Esophagus squamous epithelium (tissue), 5 donors: ENCODE measurements at regions not wholly inside any gene's neighbourhood (a gene's known extent, or its start where the extent isn't known, plus 50 kb on each side); places are given as distances from the start of the nearest gene placed in this dataset.

ENCODE experiments used
- DNase-seq: peaks from one replicate; lab custom pipeline; 2025; lab: John Stamatoyannopoulos, UW
- H3K27ac ChIP-seq, 4 donors: fragments of 200-600 bp; sonication (generic); one replicate each; pipeline ENCODE4 v1.5.1; 2016 to 2019; ENCODE audit warnings: mild to moderate bottlenecking in 1 of 4
- H3K27me3 ChIP-seq, 4 donors: fragments of 200-600 bp; sonication (generic); 1 replicate in 3 of 4; 2 replicates in 1 of 4; pipeline versions ENCODE4 v1.5.1 to v1.6.0; 2017 to 2021; ENCODE audit warnings: antibody characterized with exemption in 1 of 4
- H3K36me3 ChIP-seq, 3 donors: fragments of 200-600 bp; sonication (generic); one replicate each; pipeline ENCODE4 v1.5.1; 2016 to 2019
- H3K4me1 ChIP-seq, 3 donors: fragments of 200-600 bp; sonication (generic); one replicate each; pipeline ENCODE4 v1.5.1; 2017 to 2019
- H3K4me3 ChIP-seq, 4 donors: fragments of 200-600 bp; sonication (generic); 1 replicate in 3 of 4; 2 replicates in 1 of 4; pipeline ENCODE4 v1.5.1; 2016 to 2019; ENCODE audit warnings: mild to moderate bottlenecking in 2 of 4, moderate library complexity in 1 of 4
- H3K9me3 ChIP-seq, 3 donors: fragments of 200-600 bp; sonication (generic); one replicate each; pipeline ENCODE4 v1.5.1; 2016 to 2019
- CTCF ChIP-seq, 6 experiments: fragments of 450-650 bp in 4 of 6; fragments of 200-600 bp in 2 of 6; sonication (generic) in 2 of 6; IDR thresholded peaks; one replicate each; pipeline ENCODE4 v1.5.1; 2016 to 2019; ENCODE audit warnings: antibody characterized with exemption in 6 of 6, mild to moderate bottlenecking in 4 of 6, moderate library complexity in 4 of 6
- POLR2A ChIP-seq, 4 donors: fragments of 450-650 bp; IDR thresholded peaks; one replicate each; pipeline ENCODE4 v1.6.1; 2017; ENCODE audit warnings: antibody characterized with exemption in 4 of 4, mild to moderate bottlenecking in 4 of 4, moderate library complexity in 3 of 4
- WGBS, 2 donors: methylation state at CpG; one replicate each; pipeline ENCODE4 v1.1.5; 2018; 5-methylcytosine and 5-hydroxymethylcytosine counted together
- intact Hi-C: fragments of 100-400 bp; cut with DNase I; formaldehyde crosslinking; loops from one replicate; pipeline ENCODE4 v1.15.0; 2022
- donor health status: DM: yes; HTN: yes; CAD: no.

- no peaks in the 10 kb centered on the region for H3K36me3 ChIP-seq
- H3K9me3 ChIP-seq = no peaks in the 10 kb centered on the region
- no peak overlapping the region for H3K27ac ChIP-seq
- TF ChIP-seq POLR2A (IDR thresholded peaks at IDR 0.05) = no peak
- no peak for TF ChIP-seq CTCF (IDR thresholded peaks at IDR 0.05)
- intact Hi-C loops = no loop called here
- 82 to 87% methylated on average over 5 of the region's 7 CpGs for WGBS, 2 donors
- no peak overlapping the region for H3K4me3 ChIP-seq
- no peaks in the 10 kb centered on the region for H3K27me3 ChIP-seq
- no peak for DNase-seq
- peaks cover 0 to under 1% (median 0%) of the 10 kb centered on the region in 3 donors for H3K4me1 ChIP-seq
Measured at GRCh38 chr13:40126306-40127085, 471.0 kb downstream of the COG6 start.

- no peaks in the 10 kb centered on the region for H3K4me1 ChIP-seq
- TF ChIP-seq POLR2A (IDR thresholded peaks at IDR 0.05) (no peak), CTCF (IDR thresholded peaks at IDR 0.05) (no peak)
- DNase-seq = no peak
- no peak overlapping the region for H3K4me3 ChIP-seq
- H3K36me3 ChIP-seq = no peaks in the 10 kb centered on the region
- no peaks in the 10 kb centered on the region for H3K27me3 ChIP-seq
- H3K9me3 ChIP-seq = no peaks in the 10 kb centered on the region
- intact Hi-C loops = no loop called here
- H3K27ac ChIP-seq = no peak overlapping the region
Measured at GRCh38 chr13:40127476-40127875, 472.0 kb downstream of the COG6 start.

- DNase-seq = no peak
- Histone ChIP-seq H3K36me3 (no peaks in the 10 kb centered on the region), H3K4me1 (no peaks in the 10 kb centered on the region), H3K27ac (no peak overlapping the region), H3K9me3 (no peaks in the 10 kb centered on the region), H3K27me3 (no peaks in the 10 kb centered on the region), H3K4me3 (no peak overlapping the region)
- TF ChIP-seq POLR2A (IDR thresholded peaks at IDR 0.05) = no peak
- TF ChIP-seq CTCF (IDR thresholded peaks at IDR 0.05) = no peak
- WGBS, 2 donors = 86 to 94% methylated on average over 3 of the region's 3 CpGs
- intact Hi-C loops = no loop called here
Measured at GRCh38 chr13:40127925-40128324, 472.5 kb downstream of the COG6 start.

- H3K36me3 ChIP-seq = no peaks in the 10 kb centered on the region
- DNase-seq = no peak
- TF ChIP-seq POLR2A (IDR thresholded peaks at IDR 0.05) (no peak), CTCF (IDR thresholded peaks at IDR 0.05) (no peak)
- H3K27ac ChIP-seq = no peak overlapping the region
- no peak overlapping the region for H3K4me3 ChIP-seq
- intact Hi-C loops = no loop called here
- no peaks in the 10 kb centered on the region for H3K9me3 ChIP-seq
- H3K27me3 ChIP-seq = no peaks in the 10 kb centered on the region
- WGBS, 2 donors = 91 to 94% methylated on average over 6 of the region's 6 CpGs
- H3K4me1 ChIP-seq = peaks cover 0 to 7% (median 0%) of the 10 kb centered on the region in 3 donors
Measured at GRCh38 chr13:40129467-40129866, 474.0 kb downstream of the COG6 start.

- Histone ChIP-seq H3K9me3 (no peaks in the 10 kb centered on the region), H3K4me3 (no peak overlapping the region), H3K27me3 (no peaks in the 10 kb centered on the region), H3K36me3 (no peaks in the 10 kb centered on the region), H3K4me1 (peaks cover 0 to 7% (median 0%) of the 10 kb centered on the region in 3 donors), H3K27ac (no peak overlapping the region)
- intact Hi-C loops = no loop called here
- TF ChIP-seq POLR2A (IDR thresholded peaks at IDR 0.05) (no peak), CTCF (IDR thresholded peaks at IDR 0.05) (no peak)
- WGBS, 2 donors = 72 to 74% methylated on average over 6 of the region's 6 CpGs
- DNase-seq = no peak
Measured at GRCh38 chr13:40130871-40131636, 475.6 kb downstream of the COG6 start.
